Calu3 (cell line): ENCODE measurements at regions not wholly inside any gene's neighbourhood (a gene's known extent, or its start where the extent isn't known, plus 50 kb on each side); places are given as distances from the start of the nearest gene placed in this dataset.

Experiments
- BruUV-seq: library from RNA; stranded (reverse); fragments of 400-500 nt; replicated peaks from 2 replicates; lab custom pipeline; 2021; lab: Mats Ljungman, UMichigan
- CTCF ChIA-PET: fragments of 300-600 bp; sonication (Branson Sonifier 250); formaldehyde crosslinking; loops from one replicate; lab custom pipeline; 2022; ENCODE audit warnings: antibody characterized with exemption; lab: Charles Lee
- DNase-seq: peaks from one replicate; pipeline ENCODE4 v3.0.0; 2022
- H3K27ac Mint-ChIP-seq: one replicate; pipeline ENCODE4 v1.8.0; 2022; ENCODE audit warnings: mixed read lengths; ENCODE audit not compliant: unreplicated experiment
- H3K27me3 Mint-ChIP-seq: one replicate; pipeline ENCODE4 v1.8.0; 2022; ENCODE audit warnings: mixed read lengths; ENCODE audit not compliant: unreplicated experiment
- H3K36me3 Mint-ChIP-seq: one replicate; pipeline ENCODE4 v1.8.0; 2022; ENCODE audit warnings: mild to moderate bottlenecking, moderate library complexity, mixed read lengths; ENCODE audit not compliant: insufficient read depth, unreplicated experiment
- H3K4me1 Mint-ChIP-seq: one replicate; pipeline ENCODE4 v1.8.0; 2022; ENCODE audit warnings: mild to moderate bottlenecking, low read depth, mixed read lengths; ENCODE audit not compliant: unreplicated experiment
- H3K4me3 Mint-ChIP-seq: one replicate; pipeline ENCODE4 v1.8.0; 2022; ENCODE audit warnings: mild to moderate bottlenecking, low read depth, moderate library complexity, mixed read lengths; ENCODE audit not compliant: unreplicated experiment
- H3K9me3 Mint-ChIP-seq: one replicate; pipeline ENCODE4 v1.8.0; 2022; ENCODE audit warnings: low read depth, mixed read lengths; ENCODE audit not compliant: unreplicated experiment
- CTCF ChIP-seq: fragments of 200-600 bp; IDR thresholded peaks from one replicate; pipeline ENCODE4 v1.8.0; 2022; ENCODE audit warnings: antibody characterized with exemption; ENCODE audit not compliant: unreplicated experiment
- intact Hi-C: fragments of 100-400 bp; cut with micrococcal nuclease; formaldehyde crosslinking; loops from one replicate; pipeline ENCODE4 v1.10.0; 2022; ENCODE audit not compliant: unreplicated experiment

- no peak for TF ChIP-seq CTCF
- no peaks in the 10 kb centered on the region for H3K9me3 Mint-ChIP-seq
- CTCF ChIA-PET = no interaction called here
- no peaks in the 10 kb centered on the region for H3K27me3 Mint-ChIP-seq
- no peak overlapping the region for H3K27ac Mint-ChIP-seq
- DNase-seq = no peak
- no peak overlapping the region for H3K4me3 Mint-ChIP-seq
- no peaks in the 10 kb centered on the region for H3K36me3 Mint-ChIP-seq
- intact Hi-C loops = loop anchor here (10.0 kb wide), 1 partner anchor 55 kb away; no protein-coding TSS in a partner anchor
- BruUV-seq = no TSS peak
- peaks cover 8% of the 10 kb centered on the region for H3K4me1 Mint-ChIP-seq
Measured at GRCh38 chr1:101150266-101150665, 86.6 kb upstream of the S1PR1 start.

DNA sequence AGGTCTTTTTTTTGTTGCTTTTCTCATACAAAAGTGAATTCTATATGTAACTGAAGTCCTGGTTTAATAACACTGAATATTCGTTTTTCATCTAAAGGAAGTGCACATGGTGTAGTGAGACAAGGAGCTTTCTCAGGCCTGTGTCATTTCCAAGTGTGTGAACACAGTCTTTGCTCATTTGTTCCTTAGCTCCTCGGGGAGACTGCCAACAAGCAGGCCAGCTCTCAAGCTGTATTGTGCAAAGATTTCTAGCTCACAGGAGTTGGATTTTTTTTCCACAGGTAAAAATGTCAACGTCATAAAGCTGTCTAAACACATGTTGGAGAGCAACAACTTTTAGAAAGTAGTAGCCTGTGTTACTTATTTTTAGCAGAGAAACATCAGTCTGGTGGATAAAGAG lies 87.8 kb upstream of the S1PR1 start:
- no peak for DNase-seq
- Mint-ChIP-seq H3K36me3 (no peaks in the 10 kb centered on the region), H3K4me3 (no peak overlapping the region), H3K27me3 (no peaks in the 10 kb centered on the region), H3K9me3 (no peaks in the 10 kb centered on the region), H3K4me1 (peaks cover 8% of the 10 kb centered on the region), H3K27ac (no peak overlapping the region)
- no TSS peak for BruUV-seq
- intact Hi-C loops = no loop called here
- no peak for TF ChIP-seq CTCF
- CTCF ChIA-PET = no interaction called here

GRCh38 chr1:101147381-101147780 lies 89.4 kb upstream of the S1PR1 start:
- no TSS peak for BruUV-seq

DNA sequence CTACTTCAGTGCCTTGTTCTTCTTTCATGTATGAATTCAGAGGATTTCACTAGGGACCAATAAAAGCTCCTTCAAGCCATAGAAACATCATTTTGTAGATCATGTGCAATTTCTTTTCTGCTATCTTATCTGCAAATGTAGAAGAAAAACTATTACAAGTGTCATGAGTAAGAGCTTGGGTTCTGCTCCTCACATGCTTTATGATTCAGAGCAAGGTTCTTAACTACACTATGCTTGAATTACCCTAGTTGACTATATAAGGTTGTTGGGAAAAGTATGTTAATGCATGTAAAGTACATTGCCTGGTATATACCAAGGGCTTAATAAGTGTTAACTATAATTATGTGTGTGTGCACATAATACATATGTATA lies 91.4 kb upstream of the S1PR1 start:
- Mint-ChIP-seq H3K27ac (no peak overlapping the region), H3K4me3 (no peak overlapping the region), H3K27me3 (no peaks in the 10 kb centered on the region), H3K36me3 (no peaks in the 10 kb centered on the region), H3K9me3 (no peaks in the 10 kb centered on the region), H3K4me1 (peaks cover 5% of the 10 kb centered on the region)
- intact Hi-C loops = no loop called here
- no peak for DNase-seq
- CTCF ChIA-PET = no interaction called here
- no peak for TF ChIP-seq CTCF
- BruUV-seq = no TSS peak

More at GRCh38 chr1:101147381-101147780, 89.4 kb upstream of the S1PR1 start:
- no peak for TF ChIP-seq CTCF
- Mint-ChIP-seq H3K4me1 (peaks cover 8% of the 10 kb centered on the region), H3K27me3 (no peaks in the 10 kb centered on the region), H3K27ac (no peak overlapping the region), H3K4me3 (no peak overlapping the region), H3K9me3 (no peaks in the 10 kb centered on the region), H3K36me3 (no peaks in the 10 kb centered on the region)
- CTCF ChIA-PET = no interaction called here
- no peak for DNase-seq
- intact Hi-C loops = no loop called here
